ENCODE measurements at regions not wholly inside any gene's neighbourhood (a gene's known extent, or its start where the extent isn't known, plus 50 kb on each side); places are given as distances from the start of the nearest gene placed in this dataset.

DNA sequence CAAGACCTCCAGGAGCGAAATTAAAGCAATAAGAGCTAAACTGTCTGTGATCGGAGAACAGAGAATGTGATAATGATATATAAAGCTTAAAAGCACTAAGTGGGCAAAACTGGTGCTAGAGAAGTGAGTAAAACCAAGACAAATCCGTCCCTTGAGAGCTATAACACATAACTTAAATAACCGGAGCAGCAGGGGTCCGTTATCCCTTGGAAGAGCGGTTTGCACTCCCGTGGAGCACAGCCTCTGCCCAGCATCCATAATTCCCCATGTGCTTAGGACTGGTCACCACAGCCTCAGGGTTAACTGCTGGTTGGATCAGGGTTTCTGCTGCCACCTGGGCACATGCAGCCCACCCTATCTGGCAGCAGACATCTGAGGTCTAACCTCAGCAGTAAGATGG lies 489.0 kb downstream of the NPIPA7 start:
- FAIRE-seq = no peak
- TF ChIP-seq, protein P1, sequence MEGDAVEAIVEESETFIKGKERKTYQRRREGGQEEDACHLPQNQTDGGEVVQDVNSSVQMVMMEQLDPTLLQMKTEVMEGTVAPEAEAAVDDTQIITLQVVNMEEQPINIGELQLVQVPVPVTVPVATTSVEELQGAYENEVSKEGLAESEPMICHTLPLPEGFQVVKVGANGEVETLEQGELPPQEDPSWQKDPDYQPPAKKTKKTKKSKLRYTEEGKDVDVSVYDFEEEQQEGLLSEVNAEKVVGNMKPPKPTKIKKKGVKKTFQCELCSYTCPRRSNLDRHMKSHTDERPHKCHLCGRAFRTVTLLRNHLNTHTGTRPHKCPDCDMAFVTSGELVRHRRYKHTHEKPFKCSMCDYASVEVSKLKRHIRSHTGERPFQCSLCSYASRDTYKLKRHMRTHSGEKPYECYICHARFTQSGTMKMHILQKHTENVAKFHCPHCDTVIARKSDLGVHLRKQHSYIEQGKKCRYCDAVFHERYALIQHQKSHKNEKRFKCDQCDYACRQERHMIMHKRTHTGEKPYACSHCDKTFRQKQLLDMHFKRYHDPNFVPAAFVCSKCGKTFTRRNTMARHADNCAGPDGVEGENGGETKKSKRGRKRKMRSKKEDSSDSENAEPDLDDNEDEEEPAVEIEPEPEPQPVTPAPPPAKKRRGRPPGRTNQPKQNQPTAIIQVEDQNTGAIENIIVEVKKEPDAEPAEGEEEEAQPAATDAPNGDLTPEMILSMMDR (IDR thresholded peaks at IDR 0.05; ENCODE audit: insufficient read depth, missing control alignments) = no peak
- DNase-seq (ENCODE audit: insufficient read length, low spot score) = no peak

DNA sequence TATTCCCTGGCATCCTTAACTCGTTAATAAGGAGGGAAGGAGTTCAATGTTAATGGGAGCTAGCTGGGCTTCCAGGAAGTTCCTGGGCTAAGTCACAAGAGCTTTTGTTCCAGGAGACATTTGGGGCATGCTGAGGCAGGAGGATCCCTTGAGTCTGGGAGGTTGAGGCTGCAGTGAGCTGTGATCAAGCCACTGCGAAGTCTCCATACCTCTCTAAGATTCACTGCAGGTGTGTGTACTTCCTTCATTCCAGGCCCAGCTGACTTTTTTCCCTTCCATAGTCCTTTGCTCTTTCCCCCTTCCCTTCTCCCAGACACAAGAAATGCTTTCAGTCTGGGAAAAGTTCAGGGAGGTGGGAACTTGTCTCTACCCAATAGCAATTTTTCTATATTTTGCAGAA lies 489.8 kb downstream of the NPIPA7 start:
- TF ChIP-seq, protein P1 (IDR thresholded peaks at IDR 0.05; ENCODE audit: insufficient read depth, missing control alignments) = no peak

DNA sequence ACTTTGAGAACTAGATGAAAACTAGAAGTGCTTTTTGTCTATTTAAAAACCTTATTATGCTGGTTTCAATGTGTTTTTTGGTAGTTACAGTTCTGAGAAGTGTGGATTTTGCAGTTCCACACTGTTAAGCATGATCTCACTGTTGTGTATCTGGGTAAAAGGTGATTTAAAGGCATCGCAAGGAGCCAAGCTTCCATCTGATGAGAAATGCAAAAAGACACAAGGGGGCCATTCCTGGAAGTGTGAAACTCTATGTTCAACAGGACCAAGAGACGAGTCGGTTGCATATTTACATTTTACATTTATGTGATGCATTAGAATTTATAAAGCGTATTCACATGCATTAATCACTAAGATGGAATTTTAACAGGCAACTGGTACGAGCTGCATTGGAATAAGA lies 490.8 kb downstream of the NPIPA7 start:
- TF ChIP-seq, protein P1 (IDR thresholded peaks at IDR 0.05; ENCODE audit: insufficient read depth, missing control alignments) = no peak
- no peak for FAIRE-seq
- no peak for DNase-seq (ENCODE audit: insufficient read length, low spot score)

More for the DNA sequence above, 489.8 kb downstream of the NPIPA7 start:
- DNase-seq (ENCODE audit: insufficient read length, low spot score) (no peak), FAIRE-seq (no peak)

DNA sequence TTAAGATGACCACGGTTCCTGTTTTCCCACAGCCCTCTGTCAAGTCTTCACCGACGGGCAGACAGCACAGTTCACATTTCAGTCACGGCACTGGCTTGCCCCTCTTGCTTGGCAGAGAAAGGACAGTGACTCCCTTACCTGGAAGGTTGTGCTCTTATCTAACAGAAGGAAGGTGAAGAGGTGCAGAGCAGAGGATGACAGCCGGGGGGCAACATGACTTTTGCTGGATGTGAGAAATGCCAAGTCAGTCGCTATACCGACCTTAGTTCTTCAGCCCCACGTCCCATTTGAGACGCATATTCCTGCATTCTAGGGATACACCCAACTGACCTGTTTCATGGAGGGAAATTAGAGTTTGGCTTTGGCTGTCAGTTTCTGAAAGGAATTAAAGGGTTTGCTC lies 492.3 kb downstream of the NPIPA7 start:
- FAIRE-seq (no peak), DNase-seq (ENCODE audit: insufficient read length, low spot score) (no peak)
- TF ChIP-seq, protein P1 (IDR thresholded peaks at IDR 0.05; ENCODE audit: insufficient read depth, missing control alignments) = no peak

DNA sequence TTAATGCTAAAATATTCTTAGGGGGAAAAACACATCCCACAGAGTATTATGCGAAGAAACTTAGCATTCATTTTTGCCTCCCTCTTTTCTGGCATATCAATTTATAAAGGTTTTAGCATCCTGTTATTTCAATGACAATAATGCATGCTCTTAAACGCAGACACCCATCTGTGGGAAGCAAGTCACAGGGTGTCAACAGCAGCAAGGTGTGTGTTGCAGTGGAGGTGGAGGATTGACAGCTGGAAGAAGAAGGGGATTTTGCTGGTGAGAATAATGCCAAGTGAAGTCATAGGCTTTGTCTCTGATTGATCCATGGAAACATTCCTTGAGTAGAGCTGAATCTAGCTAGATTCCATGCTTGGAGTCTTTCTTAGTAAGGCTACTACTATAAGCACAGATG lies 498.1 kb downstream of the NPIPA7 start:
- FAIRE-seq (no peak), DNase-seq (ENCODE audit: insufficient read length, low spot score) (no peak)
- TF ChIP-seq, protein P1 (IDR thresholded peaks at IDR 0.05; ENCODE audit: insufficient read depth, missing control alignments) = no peak

DNA sequence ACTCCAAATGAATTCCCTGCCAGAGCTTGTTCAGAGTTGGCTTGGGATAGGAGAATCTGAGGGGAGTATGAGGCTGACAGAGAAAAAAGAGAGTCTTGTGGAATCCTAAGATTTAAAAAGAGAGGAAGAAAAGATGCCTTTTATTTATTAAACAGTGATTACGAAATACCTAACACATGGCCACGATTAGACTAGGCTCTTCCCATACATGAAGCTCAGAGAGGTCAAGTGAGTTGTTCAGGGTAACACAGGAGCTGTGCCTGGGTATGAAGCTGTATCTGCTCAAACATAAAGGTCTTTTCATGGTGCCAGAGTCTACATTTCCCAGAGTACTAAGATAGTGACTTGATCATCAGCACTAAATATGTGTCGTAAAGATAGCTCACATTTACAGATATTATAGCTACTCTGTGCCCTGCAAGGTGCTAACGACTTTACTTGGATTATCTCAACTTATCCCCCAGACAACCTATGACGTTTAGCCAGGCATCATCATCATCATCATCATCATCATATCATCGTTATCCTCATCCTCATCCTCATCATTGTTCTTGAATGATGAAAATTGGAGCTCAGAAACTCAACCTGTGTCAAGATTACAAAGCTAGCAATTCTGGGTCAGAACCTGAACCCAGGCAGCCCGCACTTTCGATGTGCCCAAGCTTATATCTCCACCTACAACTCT lies 500.8 kb downstream of the NPIPA7 start:
- no peak for DNase-seq (ENCODE audit: insufficient read length, low spot score)
- no peak for FAIRE-seq
- TF ChIP-seq, protein P1 (IDR thresholded peaks at IDR 0.05; ENCODE audit: insufficient read depth, missing control alignments) = no peak

DNA sequence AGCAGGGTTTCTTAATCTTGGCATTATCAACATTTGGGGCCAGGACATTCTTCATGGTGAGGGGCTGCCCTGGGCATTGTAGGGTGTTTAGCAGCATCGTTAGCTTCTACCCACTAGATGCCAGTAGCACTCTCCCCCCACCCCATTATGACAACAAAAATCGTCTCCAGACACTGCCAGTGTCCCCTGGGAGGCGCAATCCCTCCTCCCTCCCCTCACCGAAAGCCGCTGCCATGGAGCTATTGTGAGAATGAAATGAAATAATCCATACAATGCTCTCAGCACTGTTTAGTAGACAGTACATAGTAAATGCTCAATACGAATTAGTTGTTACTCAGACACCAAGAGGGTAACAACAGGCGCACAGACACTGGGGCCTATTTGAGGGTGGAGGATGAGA lies 502.9 kb downstream of the NPIPA7 start:
- DNase-seq (ENCODE audit: insufficient read length, low spot score) (no peak), FAIRE-seq (no peak)
- TF ChIP-seq, protein P1 (IDR thresholded peaks at IDR 0.05; ENCODE audit: insufficient read depth, missing control alignments) = no peak

Measured in D721Med (cell line).